Transverse colon (tissue), 3 donors: ENCODE measurements at regions not wholly inside any gene's neighbourhood (a gene's known extent, or its start where the extent isn't known, plus 50 kb on each side); places are given as distances from the start of the nearest gene placed in this dataset.
"Not testable (repeated sequence)": the region's sequence is repeated elsewhere in the genome, so short reads cannot be mapped to it uniquely, and the experiment has no call there.

Source experiments
- CTCF ChIP-seq, 5 experiments: fragments of 200-600 bp in 3 of 5; fragments of 450-650 bp in 2 of 5; sonication (generic) in 3 of 5; IDR thresholded peaks; 1 replicate in 2 of 5; 2 replicates in 3 of 5; pipeline ENCODE4 v1.5.1; 2016 to 2017; ENCODE audit warnings: antibody characterized with exemption in 5 of 5, inconsistent platforms in 3 of 5, mild to moderate bottlenecking in 2 of 5, moderate library complexity in 1 of 5
- POLR2A ChIP-seq: fragments of 450-650 bp; IDR thresholded peaks from one replicate; pipeline ENCODE4 v1.6.1; 2016; ENCODE audit warnings: antibody characterized with exemption, mild to moderate bottlenecking, moderate library complexity

- not testable (repeated sequence) for TF ChIP-seq CTCF (IDR thresholded peaks at IDR 0.05); POLR2A
Observed at GRCh38 chr5:162821664-162822063, 615.7 kb upstream of the CCNG1 start.
